PC-9 (cell line): ENCODE measurements at regions not wholly inside any gene's neighbourhood (a gene's known extent, or its start where the extent isn't known, plus 50 kb on each side); places are given as distances from the start of the nearest gene placed in this dataset.

Experiments used
- EZH2 ChIP-seq: fragments of 200-600 bp; sonication (generic); IDR thresholded peaks from 2 replicates; pipeline ENCODE4 v1.8.0; 2017; ENCODE audit warnings: antibody characterized with exemption, low read depth
- TF ChIP-seq, protein P1 (sequence below): fragments of 200-600 bp; sonication (generic); conservative IDR thresholded peaks from 2 replicates; pipeline ENCODE4 v1.6.1; 2017; ENCODE audit warnings: mixed run types, antibody characterized with exemption, mild to moderate bottlenecking, moderate library complexity

- TF ChIP-seq, protein P1, sequence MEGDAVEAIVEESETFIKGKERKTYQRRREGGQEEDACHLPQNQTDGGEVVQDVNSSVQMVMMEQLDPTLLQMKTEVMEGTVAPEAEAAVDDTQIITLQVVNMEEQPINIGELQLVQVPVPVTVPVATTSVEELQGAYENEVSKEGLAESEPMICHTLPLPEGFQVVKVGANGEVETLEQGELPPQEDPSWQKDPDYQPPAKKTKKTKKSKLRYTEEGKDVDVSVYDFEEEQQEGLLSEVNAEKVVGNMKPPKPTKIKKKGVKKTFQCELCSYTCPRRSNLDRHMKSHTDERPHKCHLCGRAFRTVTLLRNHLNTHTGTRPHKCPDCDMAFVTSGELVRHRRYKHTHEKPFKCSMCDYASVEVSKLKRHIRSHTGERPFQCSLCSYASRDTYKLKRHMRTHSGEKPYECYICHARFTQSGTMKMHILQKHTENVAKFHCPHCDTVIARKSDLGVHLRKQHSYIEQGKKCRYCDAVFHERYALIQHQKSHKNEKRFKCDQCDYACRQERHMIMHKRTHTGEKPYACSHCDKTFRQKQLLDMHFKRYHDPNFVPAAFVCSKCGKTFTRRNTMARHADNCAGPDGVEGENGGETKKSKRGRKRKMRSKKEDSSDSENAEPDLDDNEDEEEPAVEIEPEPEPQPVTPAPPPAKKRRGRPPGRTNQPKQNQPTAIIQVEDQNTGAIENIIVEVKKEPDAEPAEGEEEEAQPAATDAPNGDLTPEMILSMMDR, result no peak
- TF ChIP-seq EZH2, result no peak
These were observed 150.4 kb downstream of the DNAJB6 start for GRCh38 chr7:157487046-157487770.
